Panc1 (cell line): ENCODE measurements at regions not wholly inside any gene's neighbourhood (a gene's known extent, or its start where the extent isn't known, plus 50 kb on each side); places are given as distances from the start of the nearest gene placed in this dataset.

Source experiments
- POLR2AphosphoS5 ChIP-seq: IDR thresholded peaks from 2 replicates; pipeline ENCODE4 v1.6.1; 2012; ENCODE audit warnings: mild to moderate bottlenecking, low read depth, low read length, moderate library complexity
- TF ChIP-seq, protein P1 (sequence below): fragments of 450-650 bp; IDR thresholded peaks from 2 replicates; pipeline ENCODE4 v1.5.1; 2017; ENCODE audit warnings: mild to moderate bottlenecking

DNA sequence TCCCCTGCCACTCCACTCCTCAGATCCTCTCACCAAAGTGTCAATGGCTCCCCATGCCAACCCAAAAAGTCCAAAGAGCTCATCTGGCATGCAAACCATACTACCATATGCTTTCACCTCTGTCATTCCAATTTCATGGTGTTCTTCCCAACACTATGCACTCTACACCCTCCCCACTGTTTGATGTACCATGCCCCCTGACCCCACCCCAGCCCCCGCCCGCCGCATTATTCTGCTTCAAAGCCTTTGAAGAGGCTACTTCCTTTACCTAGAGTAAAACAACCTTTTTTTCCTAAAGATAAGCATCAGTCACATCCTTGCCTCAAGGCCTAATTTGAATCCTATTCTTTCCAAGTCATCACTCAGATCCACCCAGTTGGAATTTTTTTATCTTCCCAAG, 226.3 kb downstream of the DEPDC1B start:
- no peak for TF ChIP-seq POLR2AphosphoS5
- TF ChIP-seq, protein P1, sequence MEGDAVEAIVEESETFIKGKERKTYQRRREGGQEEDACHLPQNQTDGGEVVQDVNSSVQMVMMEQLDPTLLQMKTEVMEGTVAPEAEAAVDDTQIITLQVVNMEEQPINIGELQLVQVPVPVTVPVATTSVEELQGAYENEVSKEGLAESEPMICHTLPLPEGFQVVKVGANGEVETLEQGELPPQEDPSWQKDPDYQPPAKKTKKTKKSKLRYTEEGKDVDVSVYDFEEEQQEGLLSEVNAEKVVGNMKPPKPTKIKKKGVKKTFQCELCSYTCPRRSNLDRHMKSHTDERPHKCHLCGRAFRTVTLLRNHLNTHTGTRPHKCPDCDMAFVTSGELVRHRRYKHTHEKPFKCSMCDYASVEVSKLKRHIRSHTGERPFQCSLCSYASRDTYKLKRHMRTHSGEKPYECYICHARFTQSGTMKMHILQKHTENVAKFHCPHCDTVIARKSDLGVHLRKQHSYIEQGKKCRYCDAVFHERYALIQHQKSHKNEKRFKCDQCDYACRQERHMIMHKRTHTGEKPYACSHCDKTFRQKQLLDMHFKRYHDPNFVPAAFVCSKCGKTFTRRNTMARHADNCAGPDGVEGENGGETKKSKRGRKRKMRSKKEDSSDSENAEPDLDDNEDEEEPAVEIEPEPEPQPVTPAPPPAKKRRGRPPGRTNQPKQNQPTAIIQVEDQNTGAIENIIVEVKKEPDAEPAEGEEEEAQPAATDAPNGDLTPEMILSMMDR: no peak
